A549 (cell line): ENCODE measurements at regions not wholly inside any gene's neighbourhood (a gene's known extent, or its start where the extent isn't known, plus 50 kb on each side); places are given as distances from the start of the nearest gene placed in this dataset.

Experiments
- ATAC-seq, 2 experiments: fragments of 200-7000 bp in 1 of 2; fragments of >200 bp in 1 of 2; cut with Nextera tagmentation in 1 of 2; cut with Tn5 transposase in 1 of 2; 3 replicates each; pipeline versions ENCODE4 v1.8.0 to v1.9.1; 2018 to 2020; ENCODE audit warnings: mild to moderate bottlenecking in 1 of 2, moderate library complexity in 1 of 2
- CTCF ChIA-PET: fragments of 300-600 bp; sonication (Branson Sonifier 250); formaldehyde crosslinking; extraction: SDS; loops from one replicate; lab custom pipeline; 2021; ENCODE audit warnings: antibody characterized with exemption, inconsistent platforms; lab: Yijun Ruan, JAX
- POLR2A ChIA-PET: fragments of 350-600 bp; formaldehyde crosslinking; extraction: SDS; loops from one replicate; lab custom pipeline; 2021; ENCODE audit warnings: antibody characterized with exemption, inconsistent platforms; lab: Yijun Ruan, JAX
- DNase-seq, 2 experiments: peaks; one replicate each; pipeline versions ENCODE4 v3.0.0 to v3.0.0-alpha.2; 2011 to 2016; ENCODE audit warnings: low read depth in 1 of 2, low spot score in 1 of 2
- FAIRE-seq: peaks from 2 replicates; lab custom pipeline; 2011; peaks lifted over from hg19 to GRCh38; lab: Jason Lieb, UNC
- H3K27ac ChIP-seq, 2 experiments: fragments of >200 bp; sonication (Bioruptor Twin); formaldehyde crosslinking; 3 replicates each; pipeline ENCODE4 v1.5.1; 2016 to 2017
- H3K4me1 ChIP-seq: fragments of >200 bp; sonication (Bioruptor Twin); formaldehyde crosslinking; 3 replicates; pipeline ENCODE4 v1.6.1; 2016
- H3K4me2 ChIP-seq: fragments of >200 bp; sonication (Bioruptor Twin); formaldehyde crosslinking; 3 replicates; pipeline ENCODE4 v1.6.1; 2016
- H3K4me3 ChIP-seq: fragments of >200 bp; sonication (Bioruptor Twin); formaldehyde crosslinking; 3 replicates; pipeline ENCODE4 v1.5.1; 2016
- H3K9me3 ChIP-seq: fragments of >200 bp; sonication (Bioruptor Twin); formaldehyde crosslinking; 3 replicates; pipeline ENCODE4 v1.6.1; 2016
- BHLHE40 ChIP-seq: IDR thresholded peaks from 2 replicates; pipeline ENCODE4 v1.6.1; 2012; ENCODE audit warnings: low read depth, low read length, inconsistent platforms
- CBX2 ChIP-seq: fragments of 200-600 bp; sonication (generic); IDR thresholded peaks from 2 replicates; pipeline ENCODE4 v1.6.1; 2016; ENCODE audit warnings: low read depth, mild to moderate bottlenecking, borderline replicate concordance
- CHD2 ChIP-seq: fragments of 150-350 bp; IDR thresholded peaks from 2 replicates; pipeline ENCODE4 v1.6.1; 2014; ENCODE audit warnings: low read length; ENCODE audit not compliant: partially characterized antibody
- CTCF ChIP-seq: fragments of >200 bp; sonication (Bioruptor Twin); formaldehyde crosslinking; IDR thresholded peaks from 3 replicates; pipeline ENCODE4 v1.5.1; 2016
- HDAC2 ChIP-seq: fragments of 200-600 bp; sonication (generic); IDR thresholded peaks from 2 replicates; pipeline ENCODE4 v1.6.1; 2016
- HOXB13 ChIP-seq: fragments of 250-450 bp; sonication (Bioruptor Pico); IDR thresholded peaks from 2 replicates; pipeline ENCODE4 v1.5.0; 2020; ENCODE audit warnings: low read depth, mild to moderate bottlenecking, moderate library complexity
- JUN ChIP-seq, 2 experiments: fragments of >200 bp; sonication (Bioruptor Twin); formaldehyde crosslinking; IDR thresholded peaks; 2 replicates in 1 of 2; 3 replicates in 1 of 2; pipeline ENCODE4 v1.6.1; 2016 to 2017
- MAFK ChIP-seq: fragments of 450-650 bp; IDR thresholded peaks from 2 replicates; pipeline ENCODE4 v1.6.1; 2014; ENCODE audit not compliant: partially characterized antibody
- MYC ChIP-seq: IDR thresholded peaks from 2 replicates; pipeline ENCODE4 v1.6.1; 2012; ENCODE audit warnings: mild to moderate bottlenecking, inconsistent platforms, low read length, improper control_type of control experiment, borderline replicate concordance
- NPAS2 ChIP-seq: fragments of 250-450 bp; sonication (Bioruptor Pico); IDR thresholded peaks from 2 replicates; pipeline ENCODE4 v1.8.0; 2022; ENCODE audit warnings: mild to moderate bottlenecking, moderate library complexity, borderline replicate concordance
- NR3C1 ChIP-seq: fragments of >200 bp; sonication (Bioruptor Twin); formaldehyde crosslinking; IDR thresholded peaks from 3 replicates; pipeline ENCODE4 v1.6.1; 2017
- PBX3 ChIP-seq: IDR thresholded peaks from 2 replicates; pipeline ENCODE4 v1.6.1; 2012
- POLR2A ChIP-seq: IDR thresholded peaks from 2 replicates; pipeline ENCODE4 v1.6.1; 2012; ENCODE audit warnings: mild to moderate bottlenecking, low read length
- RAD21 ChIP-seq, 2 experiments: fragments of >200 bp in 1 of 2; sonication (Bioruptor Twin) in 1 of 2; formaldehyde crosslinking in 1 of 2; IDR thresholded peaks in 1 of 2; conservative IDR thresholded peaks in 1 of 2; 2 replicates in 1 of 2; 3 replicates in 1 of 2; pipeline ENCODE4 v1.6.1; 2012 to 2018; ENCODE audit warnings: inconsistent platforms in 1 of 2
- RCOR1 ChIP-seq: fragments of 150-350 bp; IDR thresholded peaks from 2 replicates; pipeline ENCODE4 v1.6.1; 2014; ENCODE audit warnings: antibody characterized with exemption, low read length, low read depth
- REST ChIP-seq: fragments of 200-600 bp; sonication (generic); IDR thresholded peaks from 2 replicates; pipeline ENCODE4 v1.6.1; 2016; ENCODE audit warnings: antibody characterized with exemption, mild to moderate bottlenecking, moderate library complexity
- SMC3 ChIP-seq: fragments of >200 bp; sonication (Bioruptor Twin); formaldehyde crosslinking; IDR thresholded peaks from 3 replicates; pipeline ENCODE4 v1.6.1; 2018; ENCODE audit warnings: inconsistent platforms
- ZFP36 ChIP-seq: fragments of 450-650 bp; IDR thresholded peaks from 2 replicates; pipeline ENCODE4 v1.6.1; 2014; ENCODE audit warnings: borderline replicate concordance; ENCODE audit not compliant: partially characterized antibody
- ZNF302 ChIP-seq: fragments of 250-450 bp; sonication (Bioruptor Pico); IDR thresholded peaks from 2 replicates; pipeline ENCODE4 v1.9.0; 2021; ENCODE audit warnings: inconsistent platforms, mild to moderate bottlenecking, moderate library complexity
- WGBS: methylation state at CpG from one replicate; pipeline ENCODE4 v1.1.6; 2017; ENCODE audit errors: missing lambda C conversion rate; 5-methylcytosine and 5-hydroxymethylcytosine counted together
- TF ChIP-seq, protein P1 (sequence below): fragments of 450-650 bp; IDR thresholded peaks from 2 replicates; pipeline ENCODE4 v1.6.1; 2014; ENCODE audit warnings: antibody characterized with exemption

DNA sequence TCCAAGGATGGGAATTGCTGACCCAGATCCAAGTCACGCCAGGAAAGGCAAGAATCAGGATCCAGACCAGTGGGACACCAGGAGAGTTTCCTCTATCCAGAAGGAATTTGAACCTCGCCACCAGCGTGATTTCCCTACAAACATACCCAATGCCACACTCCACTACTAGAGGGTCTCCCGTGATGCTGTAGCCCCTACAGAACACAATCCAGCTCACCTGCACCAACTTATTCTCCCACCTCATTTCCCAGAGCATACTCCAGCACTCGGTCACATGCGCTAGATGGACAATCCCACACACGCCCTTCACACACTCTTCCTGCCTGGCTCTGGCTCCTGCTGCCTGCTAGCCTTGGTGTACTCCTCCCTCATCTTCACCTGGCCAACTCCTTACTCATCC lies 142.1 kb upstream of the PDE1C start:
- no peaks in the 10 kb centered on the region for H3K4me1 ChIP-seq
- ATAC-seq: no peak
- TF ChIP-seq HOXB13 (CRISPR knock-in tag): no peak
- TF ChIP-seq, all 56 proteins: peak for 0
- Histone ChIP-seq H3K27ac (no peak overlapping the region), H3K4me2 (no peak overlapping the region), H3K4me3 (no peak overlapping the region), H3K9me3 (no peaks in the 10 kb centered on the region)
- DNase-seq: no peak
- FAIRE-seq: no peak
- ChIA-PET CTCF (interaction anchor here (0.6 to 12.9 kb wide), 7 partner anchors 10 to 465 kb away, joined by 3 to 261 read pairs (median 49); no protein-coding TSS in a partner anchor), POLR2A (interaction anchor here (0.7 kb wide), 1 partner anchor 33 kb away, joined by 3 read pairs; no protein-coding TSS in a partner anchor)
- WGBS: 68% methylated on average over 7 of the region's 7 CpGs

GRCh38 chr7:32206987-32207386 lies 136.8 kb upstream of the PDE1C start:
- POLR2A ChIA-PET: no interaction called here
- ATAC-seq (peak; percentile 48 to 74; a peak in 4 of 6 replicates), DNase-seq (peak; percentile 40 to 46), FAIRE-seq (no peak)
- Histone ChIP-seq H3K27ac (no peak overlapping the region), H3K4me3 (no peak overlapping the region), H3K9me3 (no peaks in the 10 kb centered on the region), H3K4me1 (peaks cover 4% of the 10 kb centered on the region; the same call in 2 of the 3 replicates), H3K4me2 (no peak overlapping the region)
- WGBS: 64% methylated on average over 8 of the region's 8 CpGs
- CTCF ChIA-PET: interaction anchor here (0.6 to 12.9 kb wide), 13 partner anchors 11 to 1077 kb away, joined by 3 to 261 read pairs (median 5); no protein-coding TSS in a partner anchor
- no peak for TF ChIP-seq RCOR1
- TF ChIP-seq, protein P1, sequence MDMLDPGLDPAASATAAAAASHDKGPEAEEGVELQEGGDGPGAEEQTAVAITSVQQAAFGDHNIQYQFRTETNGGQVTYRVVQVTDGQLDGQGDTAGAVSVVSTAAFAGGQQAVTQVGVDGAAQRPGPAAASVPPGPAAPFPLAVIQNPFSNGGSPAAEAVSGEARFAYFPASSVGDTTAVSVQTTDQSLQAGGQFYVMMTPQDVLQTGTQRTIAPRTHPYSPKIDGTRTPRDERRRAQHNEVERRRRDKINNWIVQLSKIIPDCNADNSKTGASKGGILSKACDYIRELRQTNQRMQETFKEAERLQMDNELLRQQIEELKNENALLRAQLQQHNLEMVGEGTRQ: no peak
- TF ChIP-seq REST: no peak
- peak; percentile 61 to 76 for TF ChIP-seq RAD21 (conservative IDR thresholded peaks at IDR 0.05 in 1 of 2, IDR thresholded peaks at IDR 0.05 in 1 of 2)
- no peak for TF ChIP-seq JUN (IDR thresholded peaks at IDR 0.05)
- TF ChIP-seq CTCF: peak; percentile 27; the same call in 1 of the 3 replicates
- TF ChIP-seq SMC3: peak; percentile 37; the same call in 2 of the 3 replicates
- TF ChIP-seq CBX2: no peak
- no peak for TF ChIP-seq HDAC2
- no peak for TF ChIP-seq MYC
- TF ChIP-seq BHLHE40: no peak
- no peak for TF ChIP-seq ZNF302 (CRISPR knock-in tag)
- TF ChIP-seq POLR2A: no peak
- TF ChIP-seq MAFK: no peak
- no peak for TF ChIP-seq NPAS2

GRCh38 chr7:32206488-32206887 lies 136.3 kb upstream of the PDE1C start:
- no peak for FAIRE-seq
- ATAC-seq: no peak
- Histone ChIP-seq H3K4me1 (peaks cover 4% of the 10 kb centered on the region; the same call in 2 of the 3 replicates), H3K27ac (no peak overlapping the region), H3K9me3 (no peaks in the 10 kb centered on the region), H3K4me3 (no peak overlapping the region), H3K4me2 (no peak overlapping the region)
- 93% methylated on average over 5 of the region's 6 CpGs for WGBS
- no peak for DNase-seq
- ChIA-PET CTCF (interaction anchor here (0.7 to 12.9 kb wide), 10 partner anchors 8 to 1072 kb away, joined by 3 to 261 read pairs (median 10); no protein-coding TSS in a partner anchor), POLR2A (no interaction called here)
- no peak for TF ChIP-seq ZFP36
- TF ChIP-seq SMC3: no peak
- no peak for TF ChIP-seq JUN (IDR thresholded peaks at IDR 0.05)
- TF ChIP-seq PBX3: no peak
- TF ChIP-seq CBX2: no peak
- TF ChIP-seq RCOR1: no peak
- no peak for TF ChIP-seq NR3C1
- TF ChIP-seq CHD2: no peak
- TF ChIP-seq, all 56 proteins: peak for 0
